Keratinocyte (primary cell): ENCODE measurements at regions not wholly inside any gene's neighbourhood (a gene's known extent, or its start where the extent isn't known, plus 50 kb on each side); places are given as distances from the start of the nearest gene placed in this dataset.
A peak's percentile ranks its signal among the peaks of the same experiment; 100 is the strongest.

Experiments
- DNase-seq: peaks from one replicate; pipeline ENCODE4 v3.0.0-alpha.2; 2011; ENCODE audit warnings: low read depth, missing footprints, low spot score
- FAIRE-seq: peaks from 2 replicates; lab custom pipeline; 2011; peaks lifted over from hg19 to GRCh38; lab: Jason Lieb, UNC
- H2AFZ ChIP-seq: 2 replicates; pipeline ENCODE4 v1.6.0; 2012; ENCODE audit warnings: low read length, control low read depth, inconsistent platforms; ENCODE audit not compliant: control insufficient read depth
- H3K27ac ChIP-seq: 2 replicates; pipeline ENCODE4 v1.5.1; 2011; ENCODE audit warnings: low read length; ENCODE audit not compliant: control insufficient read depth, insufficient read depth
- H3K27me3 ChIP-seq: 3 replicates; pipeline ENCODE4 v1.6.0; 2011; ENCODE audit warnings: low read length; ENCODE audit not compliant: control insufficient read depth, insufficient read depth; ENCODE audit errors: extremely low read depth
- H3K36me3 ChIP-seq, 2 experiments: 2 replicates in 1 of 2; 3 replicates in 1 of 2; pipeline ENCODE4 v1.5.1; 2011; ENCODE audit warnings: low read length in 2 of 2, mild to moderate bottlenecking in 1 of 2; ENCODE audit not compliant: control insufficient read depth in 2 of 2, insufficient read depth in 2 of 2; ENCODE audit errors: extremely low read depth in 1 of 2
- H3K4me1 ChIP-seq: 3 replicates; pipeline ENCODE4 v1.5.1; 2011; ENCODE audit warnings: low read length; ENCODE audit not compliant: control insufficient read depth, insufficient read depth; ENCODE audit errors: extremely low read depth
- H3K4me2 ChIP-seq: 3 replicates; pipeline ENCODE4 v1.6.0; 2011; ENCODE audit warnings: low read depth, low read length; ENCODE audit not compliant: control insufficient read depth, insufficient read depth; ENCODE audit errors: extremely low read depth
- H3K4me3 ChIP-seq, 3 experiments: fragments of 200-600 bp in 1 of 3; sonication (generic) in 1 of 3; 2 replicates in 2 of 3; 3 replicates in 1 of 3; pipeline ENCODE4 v1.5.1; 2011 to 2016; ENCODE audit warnings: low read length in 3 of 3, mild to moderate bottlenecking in 3 of 3, control low read depth in 2 of 3, inconsistent platforms in 1 of 3, low read depth in 1 of 3, mixed read lengths in 1 of 3, mixed run types in 1 of 3, moderate library complexity in 1 of 3; ENCODE audit not compliant: control insufficient read depth in 2 of 3, insufficient read depth in 2 of 3; ENCODE audit errors: extremely low read depth in 1 of 3
- H3K79me2 ChIP-seq: 2 replicates; pipeline ENCODE4 v1.6.0; 2012; ENCODE audit warnings: low read length; ENCODE audit not compliant: control insufficient read depth, insufficient read depth
- H3K9ac ChIP-seq: 3 replicates; pipeline ENCODE4 v1.6.0; 2011; ENCODE audit warnings: low read length; ENCODE audit not compliant: control insufficient read depth, insufficient read depth; ENCODE audit errors: extremely low read depth
- H3K9me1 ChIP-seq: 3 replicates; pipeline ENCODE4 v1.6.0; 2011; ENCODE audit warnings: low read length; ENCODE audit not compliant: control insufficient read depth, insufficient read depth; ENCODE audit errors: extremely low read depth
- H3K9me3 ChIP-seq: 2 replicates; pipeline ENCODE4 v1.5.1; 2012; ENCODE audit warnings: low read depth, low read length; ENCODE audit not compliant: control insufficient read depth
- H4K20me1 ChIP-seq: 3 replicates; pipeline ENCODE4 v1.6.0; 2011; ENCODE audit warnings: low read length; ENCODE audit not compliant: control insufficient read depth, insufficient read depth; ENCODE audit errors: extremely low read depth
- EZH2 ChIP-seq: IDR thresholded peaks from one replicate; pipeline ENCODE4 v1.6.1; 2012; ENCODE audit warnings: inconsistent platforms, mild to moderate bottlenecking, low read length, moderate library complexity
- dilution Hi-C: fragments of 300-500 bp; cut with MboI; formaldehyde crosslinking; loops from one replicate; pipeline ENCODE4 v1.7.0; 2020; ENCODE audit warnings: low sequenced_read_pairs; ENCODE audit not compliant: extremely low pct_ligation_motif_present
- TF ChIP-seq, protein P1 (sequence below), 3 experiments: IDR thresholded peaks in 1 of 3; conservative IDR thresholded peaks in 1 of 3; optimal IDR thresholded peaks in 1 of 3; 2 replicates in 2 of 3; 3 replicates in 1 of 3; pipeline versions ENCODE3 to v1.5.1; 2011; ENCODE audit warnings: low read length in 3 of 3, mild to moderate bottlenecking in 3 of 3, moderate library complexity in 2 of 3, control low read depth in 1 of 3, inconsistent platforms in 1 of 3; ENCODE audit not compliant: insufficient read depth in 2 of 3; ENCODE audit errors: extremely low read depth in 1 of 3

DNA sequence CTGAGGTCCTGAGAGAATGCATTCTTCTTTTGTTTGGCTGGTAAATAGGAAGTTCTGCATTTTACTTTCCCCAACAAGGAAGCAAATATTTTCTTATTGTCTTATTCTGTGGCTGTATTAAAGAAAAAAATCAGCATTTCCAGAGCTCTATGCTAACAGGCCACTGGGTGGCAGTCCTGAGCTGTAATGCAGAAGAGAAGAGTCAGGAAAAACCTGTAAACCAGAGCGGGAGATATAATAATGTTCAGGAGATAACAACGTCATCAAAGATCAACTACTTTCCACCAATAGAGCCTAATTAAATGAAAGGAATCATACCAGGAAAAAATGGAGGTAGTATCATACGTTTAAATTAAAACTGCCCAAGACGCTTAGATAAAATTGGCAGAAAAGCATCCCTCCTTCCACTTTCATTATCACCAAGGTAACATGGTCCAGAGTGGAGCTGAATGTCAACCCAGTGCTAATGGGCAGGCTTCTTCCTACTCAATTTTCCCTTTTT is 55.6 kb upstream of the CARMIL1 start:
- dilution Hi-C loops, result no loop called here
- H3K79me2 ChIP-seq, result no peaks in the 10 kb centered on the region
- H3K9me3 ChIP-seq, result no peaks in the 10 kb centered on the region
- peak overlapping the region; percentile 71 for H2AFZ ChIP-seq
- TF ChIP-seq EZH2, result no peak
- TF ChIP-seq, protein P1, sequence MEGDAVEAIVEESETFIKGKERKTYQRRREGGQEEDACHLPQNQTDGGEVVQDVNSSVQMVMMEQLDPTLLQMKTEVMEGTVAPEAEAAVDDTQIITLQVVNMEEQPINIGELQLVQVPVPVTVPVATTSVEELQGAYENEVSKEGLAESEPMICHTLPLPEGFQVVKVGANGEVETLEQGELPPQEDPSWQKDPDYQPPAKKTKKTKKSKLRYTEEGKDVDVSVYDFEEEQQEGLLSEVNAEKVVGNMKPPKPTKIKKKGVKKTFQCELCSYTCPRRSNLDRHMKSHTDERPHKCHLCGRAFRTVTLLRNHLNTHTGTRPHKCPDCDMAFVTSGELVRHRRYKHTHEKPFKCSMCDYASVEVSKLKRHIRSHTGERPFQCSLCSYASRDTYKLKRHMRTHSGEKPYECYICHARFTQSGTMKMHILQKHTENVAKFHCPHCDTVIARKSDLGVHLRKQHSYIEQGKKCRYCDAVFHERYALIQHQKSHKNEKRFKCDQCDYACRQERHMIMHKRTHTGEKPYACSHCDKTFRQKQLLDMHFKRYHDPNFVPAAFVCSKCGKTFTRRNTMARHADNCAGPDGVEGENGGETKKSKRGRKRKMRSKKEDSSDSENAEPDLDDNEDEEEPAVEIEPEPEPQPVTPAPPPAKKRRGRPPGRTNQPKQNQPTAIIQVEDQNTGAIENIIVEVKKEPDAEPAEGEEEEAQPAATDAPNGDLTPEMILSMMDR (optimal IDR thresholded peaks at IDR 0.05 in 1 of 3, IDR thresholded peaks at IDR 0.05 in 1 of 3, conservative IDR thresholded peaks at IDR 0.05 in 1 of 3; ENCODE audit: extremely low read depth in 1 of 3, insufficient read depth in 2 of 3, low read length in 3 of 3), result peak; percentile 64 to 79 (median 70)
- peak overlapping the region in 2 of 3 experiments; percentile 13 to 40 for H3K4me3 ChIP-seq
- H4K20me1 ChIP-seq, result no peaks in the 10 kb centered on the region
- H3K36me3 ChIP-seq, result no peaks in the 10 kb centered on the region
- H3K27ac ChIP-seq, result no peak overlapping the region
- peak overlapping the region; percentile 83 for H3K4me2 ChIP-seq
- peak; percentile 72 for FAIRE-seq
- no peak for DNase-seq
- no peaks in the 10 kb centered on the region for H3K9me1 ChIP-seq
- peaks cover 21% of the 10 kb centered on the region for H3K4me1 ChIP-seq
- no peak overlapping the region for H3K9ac ChIP-seq
- no peaks in the 10 kb centered on the region for H3K27me3 ChIP-seq

- no peak for DNase-seq
- Histone ChIP-seq H2AFZ (no peak overlapping the region), H3K4me1 (peaks cover 16% of the 10 kb centered on the region), H3K27ac (no peak overlapping the region), H3K9me3 (no peaks in the 10 kb centered on the region), H3K79me2 (no peaks in the 10 kb centered on the region), H3K9me1 (no peaks in the 10 kb centered on the region), H3K4me3 (no peak overlapping the region), H4K20me1 (no peaks in the 10 kb centered on the region), H3K27me3 (no peaks in the 10 kb centered on the region), H3K4me2 (no peak overlapping the region), H3K36me3 (no peaks in the 10 kb centered on the region), H3K9ac (no peak overlapping the region)
- dilution Hi-C loops, result no loop called here
- FAIRE-seq, result no peak
- TF ChIP-seq EZH2, result no peak
- TF ChIP-seq, protein P1 (optimal IDR thresholded peaks at IDR 0.05 in 1 of 3, IDR thresholded peaks at IDR 0.05 in 1 of 3, conservative IDR thresholded peaks at IDR 0.05 in 1 of 3; ENCODE audit: extremely low read depth in 1 of 3, insufficient read depth in 2 of 3, low read length in 3 of 3), result no peak
These were observed 54.9 kb upstream of the CARMIL1 start for GRCh38 chr6:25224242-25224641.
